ENCODE measurements at regions not wholly inside any gene's neighbourhood (a gene's known extent, or its start where the extent isn't known, plus 50 kb on each side); places are given as distances from the start of the nearest gene placed in this dataset.
A peak's percentile ranks its signal among the peaks of the same experiment; 100 is the strongest.

DNA sequence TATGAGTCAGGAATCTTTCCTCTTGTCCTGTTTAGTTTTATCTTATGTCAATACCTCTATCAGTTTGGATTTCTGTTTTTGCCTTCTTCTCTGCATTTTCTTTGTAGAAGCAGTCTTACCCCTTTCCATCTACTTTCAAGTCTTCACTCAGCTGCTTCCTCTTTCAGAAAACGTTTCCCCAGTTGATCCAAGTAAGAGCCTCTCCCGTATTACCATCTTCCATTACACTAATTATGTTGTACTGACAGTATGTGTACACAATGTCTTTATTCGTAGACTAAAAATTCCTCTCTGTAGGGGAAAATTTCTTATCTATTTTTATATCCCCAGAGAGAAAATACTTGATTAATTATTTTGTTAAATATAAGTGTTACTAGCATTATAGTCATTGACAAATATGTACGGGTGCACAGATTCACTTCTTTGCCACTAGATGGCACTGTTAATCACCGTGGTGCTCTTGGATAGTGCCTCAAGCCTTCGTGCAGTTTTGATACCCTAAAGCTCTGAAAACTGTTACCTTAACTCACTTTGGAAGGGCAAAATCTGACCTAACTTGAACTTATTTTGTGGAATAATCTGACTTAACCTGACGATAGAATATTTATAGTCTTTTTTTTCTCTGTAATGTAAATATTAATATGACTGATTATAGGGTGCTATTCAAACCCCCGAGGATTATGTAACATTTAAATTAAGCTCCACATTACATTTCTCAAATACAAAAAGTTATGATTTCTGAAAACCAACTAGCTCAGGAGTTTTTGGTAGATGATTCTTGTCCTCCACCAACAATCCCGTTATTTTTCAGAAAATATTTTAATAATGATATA, 74.2 kb upstream of the POU1F1 start:
- Histone ChIP-seq H3K27me3 (no peaks in the 10 kb centered on the region), H3K27ac (no peak overlapping the region), H3K36me3 (no peaks in the 10 kb centered on the region), H3K4me1 (ENCODE audit: control insufficient read depth in 1 of 2, insufficient read depth in 1 of 2, low read depth in 1 of 2, low read length in 1 of 2) (no peaks in the 10 kb centered on the region), H3K4me3 (ENCODE audit: low read depth in 1 of 2, low read length in 1 of 2) (no peak overlapping the region), H3K9me3 (no peaks in the 10 kb centered on the region)
- peak; percentile 75 for TF ChIP-seq CTCF (IDR thresholded peaks at IDR 0.05)

DNA sequence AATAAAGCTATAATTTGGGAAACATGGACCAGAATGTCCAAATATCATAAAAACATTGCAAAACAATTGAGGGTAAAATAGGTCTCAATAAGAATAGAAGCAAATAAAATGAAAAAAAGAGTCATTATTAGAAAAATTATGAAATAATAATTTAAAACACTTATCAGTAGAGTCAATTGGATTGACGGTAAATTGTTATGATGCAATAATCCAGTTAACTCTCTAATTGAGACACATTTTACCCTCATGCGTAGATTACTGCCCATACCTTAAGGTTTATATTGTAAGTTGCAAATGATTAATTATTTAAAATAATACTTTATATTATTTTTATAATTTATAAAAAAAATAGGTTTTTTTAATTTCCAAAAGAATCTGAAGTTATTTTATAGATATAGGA, 73.4 kb upstream of the POU1F1 start:
- Histone ChIP-seq H3K27me3 (no peaks in the 10 kb centered on the region), H3K36me3 (no peaks in the 10 kb centered on the region), H3K4me3 (ENCODE audit: low read depth in 1 of 2, low read length in 1 of 2) (no peak overlapping the region), H3K9me3 (no peaks in the 10 kb centered on the region), H3K4me1 (ENCODE audit: control insufficient read depth in 1 of 2, insufficient read depth in 1 of 2, low read depth in 1 of 2, low read length in 1 of 2) (no peaks in the 10 kb centered on the region), H3K27ac (no peak overlapping the region)
- TF ChIP-seq CTCF (IDR thresholded peaks at IDR 0.05) = no peak

- no peak for TF ChIP-seq CTCF (IDR thresholded peaks at IDR 0.05)
- no peak overlapping the region for H3K4me3 ChIP-seq (ENCODE audit: low read depth in 1 of 2, low read length in 1 of 2)
- no peaks in the 10 kb centered on the region for H3K4me1 ChIP-seq (ENCODE audit: control insufficient read depth in 1 of 2, insufficient read depth in 1 of 2, low read depth in 1 of 2, low read length in 1 of 2)
- no peaks in the 10 kb centered on the region for H3K36me3 ChIP-seq
- H3K27me3 ChIP-seq = no peaks in the 10 kb centered on the region
- H3K27ac ChIP-seq = no peak overlapping the region
- no peaks in the 10 kb centered on the region for H3K9me3 ChIP-seq
These were observed 60.4 kb upstream of the POU1F1 start for GRCh38 chr3:87336761-87337160.

DNA sequence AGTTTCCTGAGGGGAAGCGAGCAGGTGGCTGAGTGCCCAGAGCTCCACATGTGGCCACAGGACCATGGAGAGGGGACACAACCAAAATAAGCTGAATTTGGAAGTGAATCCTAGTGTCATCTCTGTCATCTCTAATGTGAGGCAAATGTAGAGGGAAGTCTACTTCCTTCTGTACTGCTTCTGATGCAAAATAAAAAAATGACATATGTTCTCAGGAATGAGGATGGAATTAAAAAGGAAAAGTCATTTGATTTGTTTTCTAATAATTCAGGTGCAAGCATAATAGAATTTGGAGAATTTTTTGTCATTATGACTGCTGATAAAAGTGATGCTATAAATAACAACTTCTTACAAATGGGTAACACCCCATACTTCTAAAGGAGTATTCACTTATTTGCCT, 59.5 kb upstream of the POU1F1 start:
- H3K27me3 ChIP-seq = no peaks in the 10 kb centered on the region
- H3K4me1 ChIP-seq (ENCODE audit: control insufficient read depth in 1 of 2, insufficient read depth in 1 of 2, low read depth in 1 of 2, low read length in 1 of 2) = no peaks in the 10 kb centered on the region
- H3K4me3 ChIP-seq (ENCODE audit: low read depth in 1 of 2, low read length in 1 of 2) = no peak overlapping the region
- H3K36me3 ChIP-seq = no peaks in the 10 kb centered on the region
- no peak for TF ChIP-seq CTCF (IDR thresholded peaks at IDR 0.05)
- H3K9me3 ChIP-seq = no peaks in the 10 kb centered on the region
- no peak overlapping the region for H3K27ac ChIP-seq

DNA sequence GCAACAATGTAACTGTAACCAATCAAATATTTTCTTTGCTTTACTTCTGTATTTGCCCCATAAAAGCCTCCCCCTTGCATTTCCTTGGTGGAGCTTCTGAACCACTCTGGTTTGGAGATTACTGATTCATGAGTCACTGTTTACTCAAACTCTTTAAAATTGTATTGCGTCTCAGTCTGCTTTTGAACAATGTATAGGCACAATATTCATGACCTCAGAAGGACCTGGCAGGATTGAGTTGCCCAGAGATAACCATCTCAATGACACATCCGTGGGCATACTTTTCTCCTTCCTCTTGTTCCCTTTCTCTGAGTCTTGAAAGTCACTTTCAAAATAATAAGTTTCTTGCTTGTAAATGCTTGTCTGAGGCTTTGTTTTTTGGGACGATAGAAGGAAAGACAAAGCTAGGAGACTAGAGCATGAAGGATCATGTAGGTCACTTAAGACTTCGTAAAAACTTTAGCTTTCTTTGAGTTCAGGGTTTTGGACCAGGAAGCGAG, 57.1 kb upstream of the POU1F1 start:
- Histone ChIP-seq H3K27me3 (no peaks in the 10 kb centered on the region), H3K27ac (no peak overlapping the region), H3K9me3 (no peaks in the 10 kb centered on the region), H3K36me3 (no peaks in the 10 kb centered on the region), H3K4me1 (ENCODE audit: control insufficient read depth in 1 of 2, insufficient read depth in 1 of 2, low read depth in 1 of 2, low read length in 1 of 2) (no peaks in the 10 kb centered on the region), H3K4me3 (ENCODE audit: low read depth in 1 of 2, low read length in 1 of 2) (no peak overlapping the region)
- no peak for TF ChIP-seq CTCF (IDR thresholded peaks at IDR 0.05)
